ENCODE measurements at regions not wholly inside any gene's neighbourhood (a gene's known extent, or its start where the extent isn't known, plus 50 kb on each side); places are given as distances from the start of the nearest gene placed in this dataset.

GRCh38 chr6:126600258-126600916 is 260.5 kb downstream of the CENPW start:
- H3K27me3 Mint-ChIP-seq (ENCODE audit: unreplicated experiment), result peaks cover 2% of the 10 kb centered on the region
- no peaks in the 10 kb centered on the region for H3K36me3 Mint-ChIP-seq (ENCODE audit: unreplicated experiment)
- H3K9me3 Mint-ChIP-seq (ENCODE audit: unreplicated experiment), result no peaks in the 10 kb centered on the region
- no peaks in the 10 kb centered on the region for H3K4me1 Mint-ChIP-seq (ENCODE audit: unreplicated experiment)
- DNase-seq (ENCODE audit: extremely low spot score, unreplicated experiment), result no peak
- no peak overlapping the region for H3K4me3 Mint-ChIP-seq (ENCODE audit: unreplicated experiment)
- no peak for TF ChIP-seq CTCF (IDR thresholded peaks at IDR 0.05)
- H3K27ac Mint-ChIP-seq (ENCODE audit: unreplicated experiment), result no peak overlapping the region

GRCh38 chr6:126603410-126603809 is 263.5 kb downstream of the CENPW start:
- Mint-ChIP-seq H3K9me3 (ENCODE audit: unreplicated experiment) (no peaks in the 10 kb centered on the region), H3K4me1 (ENCODE audit: unreplicated experiment) (no peaks in the 10 kb centered on the region), H3K36me3 (ENCODE audit: unreplicated experiment) (no peaks in the 10 kb centered on the region), H3K27me3 (ENCODE audit: unreplicated experiment) (peaks cover 2% of the 10 kb centered on the region), H3K27ac (ENCODE audit: unreplicated experiment) (no peak overlapping the region), H3K4me3 (ENCODE audit: unreplicated experiment) (no peak overlapping the region)
- TF ChIP-seq CTCF (IDR thresholded peaks at IDR 0.05), result no peak
- DNase-seq (ENCODE audit: extremely low spot score, unreplicated experiment), result no peak

- H3K36me3 Mint-ChIP-seq (ENCODE audit: unreplicated experiment), result no peaks in the 10 kb centered on the region
- no peak overlapping the region for H3K27ac Mint-ChIP-seq (ENCODE audit: unreplicated experiment)
Measured at GRCh38 chr6:126605089-126605488, 265.2 kb downstream of the CENPW start.

GRCh38 chr6:126607289-126607688 is 267.4 kb downstream of the CENPW start:
- Mint-ChIP-seq H3K36me3 (ENCODE audit: unreplicated experiment) (no peaks in the 10 kb centered on the region), H3K9me3 (ENCODE audit: unreplicated experiment) (peaks cover 6% of the 10 kb centered on the region), H3K4me3 (ENCODE audit: unreplicated experiment) (no peak overlapping the region), H3K4me1 (ENCODE audit: unreplicated experiment) (no peaks in the 10 kb centered on the region), H3K27ac (ENCODE audit: unreplicated experiment) (no peak overlapping the region), H3K27me3 (ENCODE audit: unreplicated experiment) (peaks cover 2% of the 10 kb centered on the region)
- no peak for DNase-seq (ENCODE audit: extremely low spot score, unreplicated experiment)
- TF ChIP-seq CTCF (IDR thresholded peaks at IDR 0.05), result no peak

More at GRCh38 chr6:126605089-126605488, 265.2 kb downstream of the CENPW start:
- DNase-seq (ENCODE audit: extremely low spot score, unreplicated experiment), result no peak
- no peak for TF ChIP-seq CTCF (IDR thresholded peaks at IDR 0.05)
- no peak overlapping the region for H3K4me3 Mint-ChIP-seq (ENCODE audit: unreplicated experiment)
- peaks cover 2% of the 10 kb centered on the region for H3K27me3 Mint-ChIP-seq (ENCODE audit: unreplicated experiment)
- H3K9me3 Mint-ChIP-seq (ENCODE audit: unreplicated experiment), result no peaks in the 10 kb centered on the region
- no peaks in the 10 kb centered on the region for H3K4me1 Mint-ChIP-seq (ENCODE audit: unreplicated experiment)

GRCh38 chr6:126608681-126609080 is 268.8 kb downstream of the CENPW start:
- peaks cover 2% of the 10 kb centered on the region for H3K27me3 Mint-ChIP-seq (ENCODE audit: unreplicated experiment)
- peaks cover 17% of the 10 kb centered on the region for H3K9me3 Mint-ChIP-seq (ENCODE audit: unreplicated experiment)
- H3K4me3 Mint-ChIP-seq (ENCODE audit: unreplicated experiment), result no peak overlapping the region
- H3K4me1 Mint-ChIP-seq (ENCODE audit: unreplicated experiment), result no peaks in the 10 kb centered on the region
- TF ChIP-seq CTCF (IDR thresholded peaks at IDR 0.05), result no peak
- no peaks in the 10 kb centered on the region for H3K36me3 Mint-ChIP-seq (ENCODE audit: unreplicated experiment)
- no peak for DNase-seq (ENCODE audit: extremely low spot score, unreplicated experiment)
- H3K27ac Mint-ChIP-seq (ENCODE audit: unreplicated experiment), result no peak overlapping the region

Data from osteocyte (in vitro differentiated cells).